Glutamatergic neuron (in vitro differentiated cells): ENCODE measurements at regions not wholly inside any gene's neighbourhood (a gene's known extent, or its start where the extent isn't known, plus 50 kb on each side); places are given as distances from the start of the nearest gene placed in this dataset.
"Not testable (repeated sequence)": the region's sequence is repeated elsewhere in the genome, so short reads cannot be mapped to it uniquely, and the experiment has no call there.

Experiments
- DNase-seq: peaks from one replicate; pipeline ENCODE4 v3.0.0; 2022
- H3K27ac Mint-ChIP-seq: one replicate; pipeline ENCODE4 v1.8.0; 2020; ENCODE audit warnings: mild to moderate bottlenecking, mixed read lengths, inconsistent platforms; ENCODE audit not compliant: unreplicated experiment
- H3K27me3 Mint-ChIP-seq: one replicate; pipeline ENCODE4 v1.8.0; 2020; ENCODE audit warnings: mild to moderate bottlenecking, moderate library complexity, mixed read lengths, inconsistent platforms; ENCODE audit not compliant: unreplicated experiment
- H3K36me3 Mint-ChIP-seq: one replicate; pipeline ENCODE4 v1.8.0; 2020; ENCODE audit warnings: mild to moderate bottlenecking, mixed read lengths, inconsistent platforms; ENCODE audit not compliant: unreplicated experiment
- H3K4me1 Mint-ChIP-seq: one replicate; pipeline ENCODE4 v1.8.0; 2020; ENCODE audit warnings: mild to moderate bottlenecking, low read depth, mixed read lengths, inconsistent platforms; ENCODE audit not compliant: unreplicated experiment
- H3K4me3 Mint-ChIP-seq: one replicate; pipeline ENCODE4 v1.8.0; 2020; ENCODE audit warnings: mild to moderate bottlenecking, mixed read lengths, inconsistent platforms; ENCODE audit not compliant: unreplicated experiment
- H3K9me3 Mint-ChIP-seq: one replicate; pipeline ENCODE4 v1.8.0; 2020; ENCODE audit warnings: mild to moderate bottlenecking, moderate library complexity, mixed read lengths, inconsistent platforms; ENCODE audit not compliant: unreplicated experiment
- TF ChIP-seq, protein P1 (sequence below): fragments of 200-600 bp; sonication (generic); IDR thresholded peaks from one replicate; pipeline ENCODE4 v1.5.0; 2021; ENCODE audit not compliant: partially characterized antibody, unreplicated experiment

GRCh38 chr10:81179805-81180452 is 642.2 kb downstream of the SH2D4B start:
- Mint-ChIP-seq H3K9me3 (peaks cover 1% of the 10 kb centered on the region), H3K27me3 (no peaks in the 10 kb centered on the region), H3K27ac (peak overlapping the region; percentile 2), H3K4me1 (peaks cover 3% of the 10 kb centered on the region), H3K4me3 (no peak overlapping the region), H3K36me3 (no peaks in the 10 kb centered on the region)
- no peak for DNase-seq
- TF ChIP-seq, protein P1, sequence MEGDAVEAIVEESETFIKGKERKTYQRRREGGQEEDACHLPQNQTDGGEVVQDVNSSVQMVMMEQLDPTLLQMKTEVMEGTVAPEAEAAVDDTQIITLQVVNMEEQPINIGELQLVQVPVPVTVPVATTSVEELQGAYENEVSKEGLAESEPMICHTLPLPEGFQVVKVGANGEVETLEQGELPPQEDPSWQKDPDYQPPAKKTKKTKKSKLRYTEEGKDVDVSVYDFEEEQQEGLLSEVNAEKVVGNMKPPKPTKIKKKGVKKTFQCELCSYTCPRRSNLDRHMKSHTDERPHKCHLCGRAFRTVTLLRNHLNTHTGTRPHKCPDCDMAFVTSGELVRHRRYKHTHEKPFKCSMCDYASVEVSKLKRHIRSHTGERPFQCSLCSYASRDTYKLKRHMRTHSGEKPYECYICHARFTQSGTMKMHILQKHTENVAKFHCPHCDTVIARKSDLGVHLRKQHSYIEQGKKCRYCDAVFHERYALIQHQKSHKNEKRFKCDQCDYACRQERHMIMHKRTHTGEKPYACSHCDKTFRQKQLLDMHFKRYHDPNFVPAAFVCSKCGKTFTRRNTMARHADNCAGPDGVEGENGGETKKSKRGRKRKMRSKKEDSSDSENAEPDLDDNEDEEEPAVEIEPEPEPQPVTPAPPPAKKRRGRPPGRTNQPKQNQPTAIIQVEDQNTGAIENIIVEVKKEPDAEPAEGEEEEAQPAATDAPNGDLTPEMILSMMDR = peak; percentile 47

DNA sequence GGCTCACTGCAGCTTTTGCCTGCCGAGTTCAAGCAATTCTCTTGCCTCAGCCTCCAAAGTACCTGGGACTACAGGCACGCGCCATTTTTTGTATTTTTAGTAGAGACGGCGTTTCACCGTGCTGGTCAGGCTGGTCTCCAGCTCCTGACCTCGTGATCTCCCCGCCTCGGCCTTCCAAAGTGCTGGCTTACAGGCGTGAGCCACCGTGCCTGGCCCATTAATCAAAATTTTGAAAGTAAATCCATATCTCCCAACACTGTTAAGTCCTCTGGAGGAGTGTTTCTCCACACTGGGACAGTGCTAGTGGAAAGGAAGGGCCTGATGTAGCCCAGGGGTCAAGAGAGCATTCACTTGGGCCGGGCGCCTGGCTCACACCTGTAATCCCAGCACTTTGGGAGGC is 644.6 kb downstream of the SH2D4B start:
- no peaks in the 10 kb centered on the region for H3K27me3 Mint-ChIP-seq
- H3K4me1 Mint-ChIP-seq = peaks cover 3% of the 10 kb centered on the region
- H3K27ac Mint-ChIP-seq = no peak overlapping the region
- TF ChIP-seq, protein P1 = no peak
- H3K9me3 Mint-ChIP-seq = peaks cover 1% of the 10 kb centered on the region
- H3K4me3 Mint-ChIP-seq = no peak overlapping the region
- no peaks in the 10 kb centered on the region for H3K36me3 Mint-ChIP-seq
- DNase-seq = no peak

- no peaks in the 10 kb centered on the region for H3K36me3 Mint-ChIP-seq
- H3K27ac Mint-ChIP-seq = no peak overlapping the region
- no peak for DNase-seq
- H3K9me3 Mint-ChIP-seq = no peaks in the 10 kb centered on the region
- TF ChIP-seq, protein P1 = no peak
- no peaks in the 10 kb centered on the region for H3K4me1 Mint-ChIP-seq
- H3K4me3 Mint-ChIP-seq = no peak overlapping the region
- H3K27me3 Mint-ChIP-seq = no peaks in the 10 kb centered on the region
These were observed 654.6 kb downstream of the SH2D4B start for GRCh38 chr10:81192221-81192788.

- Mint-ChIP-seq H3K27ac (no peak overlapping the region), H3K4me3 (no peak overlapping the region)
These were observed 663.1 kb downstream of the SH2D4B start for GRCh38 chr10:81200801-81201200.

GRCh38 chr10:81207359-81207758 is 667.6 kb upstream of the NRG3 start:
- not testable (repeated sequence) for H3K27me3 Mint-ChIP-seq, H3K4me1 Mint-ChIP-seq, H3K9me3 Mint-ChIP-seq, H3K4me3 Mint-ChIP-seq, H3K27ac Mint-ChIP-seq, H3K36me3 Mint-ChIP-seq, DNase-seq

More at GRCh38 chr10:81200801-81201200, 663.1 kb downstream of the SH2D4B start:
- Mint-ChIP-seq H3K27me3 (no peaks in the 10 kb centered on the region), H3K36me3 (no peaks in the 10 kb centered on the region), H3K4me1 (no peaks in the 10 kb centered on the region), H3K9me3 (no peaks in the 10 kb centered on the region)
- no peak for DNase-seq
- TF ChIP-seq, protein P1 = no peak
